ENCODE measurements at regions not wholly inside any gene's neighbourhood (a gene's known extent, or its start where the extent isn't known, plus 50 kb on each side); places are given as distances from the start of the nearest gene placed in this dataset.

DNA sequence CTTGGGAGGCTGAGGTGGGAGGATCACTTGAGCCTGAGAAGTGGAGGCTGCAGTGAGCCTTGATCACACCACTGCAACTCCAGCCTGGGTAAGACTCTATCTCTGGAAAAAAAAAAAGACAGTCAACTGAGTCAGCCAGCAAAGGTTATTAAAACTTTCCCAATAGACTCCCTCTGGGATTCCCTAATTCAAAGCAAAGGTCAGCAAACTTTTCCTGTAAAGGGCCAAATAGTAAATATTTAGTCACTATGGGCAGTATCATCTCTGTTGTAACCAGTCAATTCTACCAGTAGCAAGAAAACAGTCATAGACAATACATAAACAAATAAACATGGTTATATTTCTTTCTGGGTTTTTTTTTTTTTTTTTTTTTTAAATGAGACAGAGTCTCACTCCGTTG, 122.5 kb downstream of the IPO8 start:
- H4K8ac ChIP-seq (ENCODE audit: low read depth in 2 of 2, low read length in 2 of 2), result no peak overlapping the region
- intact Hi-C loops (cut with micrococcal nuclease), result no loop called here
- H4K5ac ChIP-seq (ENCODE audit: low read depth, low read length), result no peak overlapping the region
- no peaks in the 10 kb centered on the region for H3K27me3 ChIP-seq (ENCODE audit: control insufficient read depth, insufficient read depth, low read length)
- no peak overlapping the region for H2AFZ ChIP-seq (replicated peaks; ENCODE audit: low read length, poor library complexity)
- no peak overlapping the region for H2BK5ac ChIP-seq (ENCODE audit: low read depth, low read length, poor library complexity, severe bottlenecking)
- TF ChIP-seq, protein P1, sequence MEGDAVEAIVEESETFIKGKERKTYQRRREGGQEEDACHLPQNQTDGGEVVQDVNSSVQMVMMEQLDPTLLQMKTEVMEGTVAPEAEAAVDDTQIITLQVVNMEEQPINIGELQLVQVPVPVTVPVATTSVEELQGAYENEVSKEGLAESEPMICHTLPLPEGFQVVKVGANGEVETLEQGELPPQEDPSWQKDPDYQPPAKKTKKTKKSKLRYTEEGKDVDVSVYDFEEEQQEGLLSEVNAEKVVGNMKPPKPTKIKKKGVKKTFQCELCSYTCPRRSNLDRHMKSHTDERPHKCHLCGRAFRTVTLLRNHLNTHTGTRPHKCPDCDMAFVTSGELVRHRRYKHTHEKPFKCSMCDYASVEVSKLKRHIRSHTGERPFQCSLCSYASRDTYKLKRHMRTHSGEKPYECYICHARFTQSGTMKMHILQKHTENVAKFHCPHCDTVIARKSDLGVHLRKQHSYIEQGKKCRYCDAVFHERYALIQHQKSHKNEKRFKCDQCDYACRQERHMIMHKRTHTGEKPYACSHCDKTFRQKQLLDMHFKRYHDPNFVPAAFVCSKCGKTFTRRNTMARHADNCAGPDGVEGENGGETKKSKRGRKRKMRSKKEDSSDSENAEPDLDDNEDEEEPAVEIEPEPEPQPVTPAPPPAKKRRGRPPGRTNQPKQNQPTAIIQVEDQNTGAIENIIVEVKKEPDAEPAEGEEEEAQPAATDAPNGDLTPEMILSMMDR (conservative IDR thresholded peaks at IDR 0.05; ENCODE audit: low read depth, low read length), result no peak
- TF ChIP-seq, protein P2, sequence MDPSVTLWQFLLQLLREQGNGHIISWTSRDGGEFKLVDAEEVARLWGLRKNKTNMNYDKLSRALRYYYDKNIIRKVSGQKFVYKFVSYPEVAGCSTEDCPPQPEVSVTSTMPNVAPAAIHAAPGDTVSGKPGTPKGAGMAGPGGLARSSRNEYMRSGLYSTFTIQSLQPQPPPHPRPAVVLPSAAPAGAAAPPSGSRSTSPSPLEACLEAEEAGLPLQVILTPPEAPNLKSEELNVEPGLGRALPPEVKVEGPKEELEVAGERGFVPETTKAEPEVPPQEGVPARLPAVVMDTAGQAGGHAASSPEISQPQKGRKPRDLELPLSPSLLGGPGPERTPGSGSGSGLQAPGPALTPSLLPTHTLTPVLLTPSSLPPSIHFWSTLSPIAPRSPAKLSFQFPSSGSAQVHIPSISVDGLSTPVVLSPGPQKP (IDR thresholded peaks at IDR 0.05; ENCODE audit: borderline replicate concordance, low read depth, low read length), result no peak
- no peak overlapping the region for H3K18ac ChIP-seq (ENCODE audit: low read depth, low read length)
- H3K56ac ChIP-seq (ENCODE audit: extremely low read depth, insufficient read depth, low read length), result no peak overlapping the region
- H3K4ac ChIP-seq (ENCODE audit: low read depth, low read length), result no peak overlapping the region
- H2AK5ac ChIP-seq (ENCODE audit: low read depth, low read length), result no peak overlapping the region
- H3K27ac ChIP-seq (ENCODE audit: insufficient read depth, low read length), result no peak overlapping the region
- H3K9me3 ChIP-seq (ENCODE audit: control insufficient read depth, insufficient read depth, low read length), result no peaks in the 10 kb centered on the region
- no CpG with 5 or more reads among the region's 1 CpG for WGBS, 2 experiments (ENCODE audit: extremely low coverage in 2 of 2, insufficient read length in 1 of 2)
- no peak overlapping the region for H4K91ac ChIP-seq (ENCODE audit: insufficient read depth, low read depth, low read length)
- BruUV-seq (replicated peaks), result no TSS peak
- ChIA-PET POLR2A (ENCODE audit: unreplicated experiment) (no interaction called here), CTCF (no interaction called here)
- H2BK15ac ChIP-seq (ENCODE audit: low read depth, low read length), result no peak overlapping the region
- no peaks in the 10 kb centered on the region for H3K4me1 ChIP-seq (ENCODE audit: control insufficient read depth, insufficient read depth, low read length)
- no peak overlapping the region for H3K9ac ChIP-seq (ENCODE audit: low read depth, low read length)
- H3K36me3 ChIP-seq (ENCODE audit: control insufficient read depth, insufficient read depth, low read length), result no peaks in the 10 kb centered on the region
- dilution Hi-C loops (cut with HindIII; ENCODE audit: low sequenced_read_pairs, unreplicated experiment), result no loop called here
- no peak overlapping the region for H3K4me3 ChIP-seq (ENCODE audit: insufficient read depth, low read depth, low read length)
- no peaks in the 10 kb centered on the region for H4K20me1 ChIP-seq (ENCODE audit: insufficient read depth, low read length)
- in situ Hi-C loops (cut with MboI; ENCODE audit: low sequenced_read_pairs), result no loop called here
- H2AK9ac ChIP-seq (replicated peaks; ENCODE audit: low read depth, low read length, poor library complexity), result no peak overlapping the region
- ATAC-seq (ENCODE audit: low read depth), result no peak
- no peak overlapping the region for H3K4me2 ChIP-seq (ENCODE audit: low read depth, low read length)
- DNase-seq, result no peak
- H3K23ac ChIP-seq (ENCODE audit: low read depth, low read length), result no peak overlapping the region
- no peaks in the 10 kb centered on the region for H3K9me1 ChIP-seq (ENCODE audit: insufficient read depth, low read length)
- no peak overlapping the region for H2BK20ac ChIP-seq (ENCODE audit: low read depth, low read length)
- H3K79me1 ChIP-seq (ENCODE audit: low read depth in 1 of 2, low read length in 2 of 2), result no peaks in the 10 kb centered on the region
- no peak overlapping the region for H3K14ac ChIP-seq (replicated peaks; ENCODE audit: low read depth, low read length)
- no peak overlapping the region for H2BK120ac ChIP-seq (ENCODE audit: low read depth, low read length)
